Hematopoietic multipotent progenitor cell treated with erythropoietin and hydrocortisone succinate and interleukin-3 and kit ligand, for 17 days (in vitro differentiated cells): ENCODE measurements at regions not wholly inside any gene's neighbourhood (a gene's known extent, or its start where the extent isn't known, plus 50 kb on each side); places are given as distances from the start of the nearest gene placed in this dataset.
"Not testable (repeated sequence)": the region's sequence is repeated elsewhere in the genome, so short reads cannot be mapped to it uniquely, and the experiment has no call there.

Experiments used
- DNase-seq: peaks from one replicate; pipeline ENCODE4 v3.0.0-alpha.2; 2015; ENCODE audit warnings: low spot score

- DNase-seq, result no peak
Measured at GRCh38 chr12:124673801-124674617, 106.6 kb upstream of the NCOR2 start.

DNA sequence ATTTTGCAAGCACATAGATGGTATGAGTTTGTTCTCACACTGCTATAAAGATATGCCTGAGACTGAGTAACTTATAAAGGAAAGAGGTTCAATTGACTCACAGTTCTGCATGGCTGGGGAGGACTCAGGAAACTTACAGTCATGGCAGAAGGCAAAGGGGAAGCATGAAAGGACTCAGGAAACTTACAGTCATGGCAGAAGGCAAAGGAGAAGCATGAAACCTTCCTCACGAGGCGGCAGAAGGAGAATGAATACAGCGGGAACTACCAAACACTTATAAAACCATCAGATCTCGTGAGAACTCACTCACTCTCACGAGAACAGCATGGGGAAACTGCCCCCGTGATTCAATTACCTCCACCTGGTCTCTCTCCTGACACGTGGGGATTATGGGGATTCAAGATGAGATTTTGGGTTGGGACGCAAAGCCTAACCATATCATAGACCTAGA lies 101.9 kb upstream of the NCOR2 start:
- not testable (repeated sequence) for DNase-seq

- no peak for DNase-seq
Measured at GRCh38 chr12:124668602-124669001, 101.2 kb upstream of the NCOR2 start.

DNA sequence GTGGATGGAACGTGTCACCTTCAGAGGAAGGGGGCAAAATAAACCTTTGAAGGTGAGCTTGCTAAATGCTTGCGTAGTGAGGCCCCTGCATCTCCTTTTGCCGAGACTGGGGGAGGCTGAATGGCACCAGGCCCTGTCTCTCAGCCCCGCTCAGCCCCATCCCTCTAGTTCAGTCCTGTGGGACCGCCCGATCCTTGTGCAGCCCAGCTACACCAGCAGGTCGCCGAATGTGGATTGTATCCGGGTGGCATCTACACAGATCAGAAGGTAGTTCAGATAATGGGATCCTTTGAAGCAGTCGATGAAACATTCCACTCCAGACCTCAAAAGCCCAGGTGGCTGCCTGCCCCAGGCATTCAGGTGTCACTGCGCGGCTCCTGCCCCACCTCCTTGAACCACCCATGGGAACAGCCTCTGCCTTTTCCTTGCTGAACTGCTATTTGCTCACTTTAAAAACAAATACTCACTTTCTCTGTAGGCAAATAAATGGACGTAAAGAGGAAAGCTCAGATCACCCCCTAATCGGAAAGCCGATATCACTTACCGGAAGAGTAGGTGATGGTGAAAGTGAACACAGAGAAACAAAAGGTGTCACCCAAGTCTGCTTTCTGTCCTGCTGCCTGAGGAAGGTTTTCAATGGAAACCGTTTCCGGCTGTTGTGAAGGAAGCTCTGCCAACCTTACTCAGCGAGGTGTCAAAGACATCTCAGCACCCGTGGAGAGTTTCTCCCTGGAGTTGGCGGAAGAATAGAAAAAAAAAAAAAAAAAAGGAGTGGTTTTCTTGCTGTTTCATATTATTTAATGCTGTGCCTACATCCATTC lies 100.3 kb upstream of the NCOR2 start:
- DNase-seq, result no peak

GRCh38 chr12:124666722-124667259 lies 99.4 kb upstream of the NCOR2 start:
- no peak for DNase-seq

GRCh38 chr12:124665511-124665910 lies 98.1 kb upstream of the NCOR2 start:
- no peak for DNase-seq

- no peak for DNase-seq
Measured at GRCh38 chr12:124664395-124665111, 97.1 kb upstream of the NCOR2 start.

GRCh38 chr12:124663771-124664366 lies 96.5 kb upstream of the NCOR2 start:
- DNase-seq, result no peak

DNA sequence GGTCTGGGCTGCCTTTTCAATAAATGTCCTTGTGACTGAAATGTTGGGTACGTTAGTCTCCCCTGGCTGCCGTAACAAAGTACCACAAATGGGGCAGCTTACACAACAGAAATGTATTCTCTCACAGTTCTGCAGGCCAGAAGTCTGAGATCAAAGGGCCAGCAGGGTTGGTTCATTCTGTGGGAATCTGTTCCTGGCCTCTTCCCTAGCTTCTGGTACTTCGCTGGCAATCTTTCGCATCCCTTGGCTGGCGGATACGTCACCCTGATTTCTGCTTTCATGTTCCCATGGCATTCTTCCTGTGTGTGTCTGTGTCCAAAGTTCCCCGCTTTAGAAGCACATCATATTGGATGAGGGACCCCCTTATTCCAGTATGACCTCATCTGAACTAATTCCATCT lies 95.8 kb upstream of the NCOR2 start:
- no peak for DNase-seq

- DNase-seq, result no peak
Measured at GRCh38 chr12:124661341-124661740, 93.9 kb upstream of the NCOR2 start.

GRCh38 chr12:124660851-124661250 lies 93.4 kb upstream of the NCOR2 start:
- DNase-seq, result no peak

DNA sequence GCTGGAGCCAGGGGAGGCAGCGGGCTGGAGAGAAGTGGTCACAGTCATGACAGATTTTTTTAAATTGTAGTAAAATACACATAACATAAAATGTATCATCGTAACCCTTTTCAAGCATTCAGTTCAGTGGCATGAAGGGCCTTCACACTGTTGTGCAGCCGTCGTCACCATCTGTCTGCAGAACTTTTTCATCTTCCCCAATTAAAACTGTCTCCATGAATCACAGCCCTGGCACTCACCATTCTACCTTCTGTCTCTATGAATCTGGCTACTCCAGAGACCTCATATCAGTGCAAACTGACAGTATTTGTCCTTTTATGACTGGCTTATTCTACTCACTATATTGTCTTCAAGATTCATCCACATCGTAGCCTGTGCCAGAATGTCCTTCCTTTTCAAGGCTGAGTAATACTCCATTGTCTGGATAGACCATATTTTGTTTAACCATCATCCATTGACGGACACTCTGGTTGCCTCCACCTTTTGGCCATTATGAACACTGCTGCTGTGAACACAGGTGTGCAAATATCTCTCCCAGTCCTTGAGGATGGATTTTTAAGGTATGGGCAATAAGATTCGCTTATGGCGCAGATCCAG lies 91.5 kb upstream of the NCOR2 start:
- no peak for DNase-seq

DNA sequence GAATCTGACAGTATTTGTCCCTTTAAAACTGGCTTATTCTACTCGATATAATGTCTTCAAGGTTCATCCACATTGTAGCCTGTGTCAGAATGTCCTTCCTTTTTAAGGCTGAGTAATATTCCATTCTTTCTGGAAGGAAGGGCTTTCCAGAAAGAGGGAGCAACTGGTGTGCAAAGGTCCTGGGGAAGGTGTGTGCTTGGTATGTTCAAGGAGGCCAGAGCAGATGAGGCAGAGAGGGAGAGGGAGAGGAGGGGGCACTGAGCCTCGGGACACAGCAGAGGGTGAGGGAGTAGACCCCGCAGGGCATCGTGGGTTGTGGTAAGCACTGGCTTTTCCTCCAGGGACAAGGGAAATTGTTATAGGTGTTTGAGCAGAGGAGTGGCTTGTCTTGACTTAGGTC lies 90.9 kb upstream of the NCOR2 start:
- no peak for DNase-seq

DNA sequence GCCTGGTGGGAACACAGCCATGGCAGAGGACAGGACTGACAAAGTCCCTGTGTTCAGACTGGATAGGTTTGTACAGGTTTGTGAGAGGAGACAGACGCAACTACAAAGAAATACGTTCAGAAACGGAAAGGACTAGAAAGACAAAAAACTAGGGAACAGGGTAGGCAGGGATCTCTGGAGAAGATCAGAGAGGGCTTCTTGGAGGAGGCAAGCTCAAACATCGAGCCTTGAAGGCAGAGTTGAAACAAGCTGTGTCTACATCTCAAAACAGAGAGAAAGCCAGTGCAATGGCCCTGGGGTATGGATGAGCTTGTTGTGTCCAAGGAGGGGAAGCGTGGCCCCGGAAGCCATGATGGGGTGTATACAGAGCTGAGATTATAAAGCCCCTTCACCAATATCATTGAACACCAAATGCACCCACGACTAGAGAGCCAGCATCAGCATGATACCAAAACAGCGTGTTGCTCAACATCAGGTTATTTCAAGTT lies 89.6 kb upstream of the NCOR2 start:
- no peak for DNase-seq

DNA sequence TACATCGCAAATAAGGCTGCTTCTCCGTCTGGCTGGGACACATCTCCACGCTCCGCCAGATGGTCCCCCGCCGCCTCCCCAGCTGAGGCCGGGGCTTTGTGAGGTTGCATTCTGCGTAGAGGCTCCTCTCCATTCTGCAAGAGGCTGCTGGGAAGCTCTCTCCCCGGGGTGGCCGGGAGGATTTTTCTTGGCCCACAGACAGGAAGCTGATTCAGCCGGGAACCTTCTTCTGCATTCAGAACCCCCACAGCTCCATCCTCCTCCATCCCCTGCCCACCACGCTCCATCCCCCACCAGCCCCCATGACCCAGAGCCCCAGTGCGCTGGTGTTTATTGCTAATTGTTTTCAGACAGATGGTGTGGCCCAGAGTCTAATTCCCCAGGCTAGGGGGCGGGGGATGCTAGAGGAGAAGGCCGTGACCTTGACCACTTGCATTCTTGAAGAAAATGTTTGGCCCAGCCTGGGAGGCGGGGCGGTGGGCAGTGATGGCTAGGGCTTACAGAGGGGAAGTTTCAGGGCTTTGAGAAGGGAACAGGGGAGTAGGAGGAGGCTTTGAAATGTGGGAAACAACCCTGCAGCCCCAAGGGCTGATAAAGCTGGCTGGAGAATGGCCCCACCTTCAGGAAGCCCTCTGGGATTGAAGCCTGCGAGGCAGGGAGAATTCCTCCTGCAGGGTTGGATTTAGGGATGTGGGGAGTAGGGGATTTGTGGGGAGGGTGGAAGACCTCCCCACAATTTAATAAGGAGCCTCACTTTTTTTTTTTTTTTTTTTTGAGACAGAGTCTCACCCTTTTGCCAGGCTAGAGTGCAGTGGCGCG lies 88.5 kb upstream of the NCOR2 start:
- DNase-seq, result no peak

DNA sequence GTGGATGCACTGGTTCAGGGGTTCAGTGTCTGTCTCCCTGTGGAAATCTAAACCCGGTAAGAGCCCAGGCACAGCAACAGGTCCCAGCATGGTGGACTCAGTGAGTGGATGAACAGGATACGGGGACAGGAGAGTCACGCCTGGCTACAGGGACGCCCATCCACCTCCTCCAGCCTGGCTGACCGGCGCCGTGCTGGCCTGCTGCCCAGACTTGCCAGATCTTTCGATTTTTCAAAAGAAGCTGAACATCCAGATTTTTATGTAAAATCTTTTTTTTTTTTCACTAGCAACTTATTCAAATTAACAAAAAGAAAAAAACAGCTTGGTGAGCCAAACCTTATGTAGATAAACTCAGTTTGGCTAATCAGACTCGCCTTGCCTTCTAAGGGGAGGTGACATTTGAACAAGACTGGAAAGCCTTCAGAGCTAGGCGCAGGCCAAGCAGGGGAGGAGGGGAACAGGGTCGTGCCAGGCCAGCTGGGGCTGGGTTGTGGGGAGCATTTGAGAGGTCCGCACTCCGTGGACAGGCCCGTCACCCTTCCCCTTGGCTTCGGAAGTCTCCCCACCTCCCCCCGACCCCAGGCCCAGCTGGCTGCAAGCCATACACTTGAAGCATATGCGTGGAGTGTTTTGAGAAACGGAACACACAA lies 87.8 kb upstream of the NCOR2 start:
- no peak for DNase-seq

DNA sequence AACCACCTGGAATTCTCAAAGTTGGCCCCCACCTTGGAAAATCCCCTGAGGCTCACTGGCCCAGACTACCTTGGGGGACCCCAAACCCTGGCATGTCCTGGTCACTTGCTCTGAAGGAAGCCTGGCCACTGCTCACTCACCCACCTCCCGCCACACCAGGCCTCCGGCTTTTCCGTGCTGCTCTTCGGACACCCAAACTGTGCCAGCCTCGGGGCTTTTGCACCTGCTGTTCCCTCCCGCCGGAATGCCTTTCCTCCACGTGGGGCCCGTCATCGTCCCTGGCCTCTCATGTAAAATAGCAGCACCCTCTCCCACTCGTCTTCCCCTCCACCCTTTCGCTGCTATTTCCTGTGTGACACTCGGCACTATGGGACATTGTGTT lies 87.2 kb upstream of the NCOR2 start:
- no peak for DNase-seq

DNA sequence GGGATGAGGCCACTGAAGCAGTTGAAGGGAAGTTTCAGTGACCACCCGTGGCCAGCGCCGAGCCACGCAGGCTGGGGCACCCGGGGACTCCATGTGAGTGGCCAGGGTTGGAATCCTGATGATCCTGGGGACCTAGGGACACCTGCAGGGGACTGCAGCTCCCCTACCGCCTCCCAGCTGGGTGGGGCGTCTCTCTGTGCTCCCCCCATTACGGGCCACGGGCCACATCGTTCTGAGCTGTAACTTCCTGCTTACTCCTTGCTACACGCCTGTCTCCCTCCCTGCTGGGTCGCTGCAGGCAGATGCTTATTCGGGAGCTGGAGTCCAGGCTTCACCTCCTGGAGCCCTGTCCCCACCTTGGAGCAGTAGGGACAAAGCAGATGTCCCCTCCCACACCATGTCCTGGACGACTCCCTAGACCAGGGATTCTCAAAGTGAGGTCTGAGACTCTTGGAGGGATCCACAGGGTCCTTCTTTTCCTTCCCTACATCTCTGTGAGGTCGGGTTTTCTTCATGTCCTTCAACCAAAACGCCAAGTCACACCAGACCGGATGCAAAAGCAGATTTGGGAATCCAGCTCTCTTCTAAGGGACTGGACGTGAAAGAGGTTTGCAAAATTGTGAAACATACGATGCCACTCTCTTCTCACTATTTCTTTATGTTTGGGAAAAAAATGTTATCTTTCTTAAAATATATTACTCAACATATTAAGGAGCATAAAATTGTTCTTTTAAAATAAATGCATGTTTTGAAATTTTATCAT lies 85.9 kb upstream of the NCOR2 start:
- DNase-seq, result no peak

- DNase-seq, result no peak
Measured at GRCh38 chr12:124652661-124653060, 85.2 kb upstream of the NCOR2 start.
